OCI-LY7 (cell line): ENCODE measurements at regions not wholly inside any gene's neighbourhood (a gene's known extent, or its start where the extent isn't known, plus 50 kb on each side); places are given as distances from the start of the nearest gene placed in this dataset.

Experiments
- EZH2phosphoT487 ChIP-seq: fragments of 200-600 bp; sonication (generic); IDR thresholded peaks from 2 replicates; pipeline ENCODE4 v1.6.1; 2018; ENCODE audit warnings: low read depth, borderline replicate concordance, mild to moderate bottlenecking, mixed run types, antibody characterized with exemption, low read length, moderate library complexity, mixed read lengths
- TF ChIP-seq, protein P1 (sequence below): fragments of 200-600 bp; sonication (generic); conservative IDR thresholded peaks from 2 replicates; pipeline ENCODE4 v1.5.1; 2014; ENCODE audit warnings: mild to moderate bottlenecking, antibody characterized with exemption, low read length, moderate library complexity, mixed read lengths

DNA sequence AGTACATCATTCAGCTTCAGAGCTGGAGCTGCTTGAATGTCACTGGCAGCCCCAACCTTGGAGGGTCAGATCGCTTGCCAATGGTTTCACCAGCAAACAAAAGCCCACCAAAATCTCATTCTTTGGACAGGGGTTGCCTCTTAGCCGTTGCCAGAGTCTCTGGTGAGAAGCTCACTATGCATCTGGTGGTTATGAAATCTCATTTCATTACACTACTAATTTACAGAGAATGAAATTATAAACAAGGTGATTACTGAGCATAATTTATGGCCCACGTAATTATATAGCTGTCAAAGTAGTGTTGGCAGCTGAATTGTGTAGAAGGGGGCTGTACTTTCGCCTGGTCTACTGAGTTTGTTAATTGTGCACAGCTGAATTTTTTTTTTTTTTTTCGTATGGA, 688.9 kb upstream of the KIF2B start:
- TF ChIP-seq, protein P1, sequence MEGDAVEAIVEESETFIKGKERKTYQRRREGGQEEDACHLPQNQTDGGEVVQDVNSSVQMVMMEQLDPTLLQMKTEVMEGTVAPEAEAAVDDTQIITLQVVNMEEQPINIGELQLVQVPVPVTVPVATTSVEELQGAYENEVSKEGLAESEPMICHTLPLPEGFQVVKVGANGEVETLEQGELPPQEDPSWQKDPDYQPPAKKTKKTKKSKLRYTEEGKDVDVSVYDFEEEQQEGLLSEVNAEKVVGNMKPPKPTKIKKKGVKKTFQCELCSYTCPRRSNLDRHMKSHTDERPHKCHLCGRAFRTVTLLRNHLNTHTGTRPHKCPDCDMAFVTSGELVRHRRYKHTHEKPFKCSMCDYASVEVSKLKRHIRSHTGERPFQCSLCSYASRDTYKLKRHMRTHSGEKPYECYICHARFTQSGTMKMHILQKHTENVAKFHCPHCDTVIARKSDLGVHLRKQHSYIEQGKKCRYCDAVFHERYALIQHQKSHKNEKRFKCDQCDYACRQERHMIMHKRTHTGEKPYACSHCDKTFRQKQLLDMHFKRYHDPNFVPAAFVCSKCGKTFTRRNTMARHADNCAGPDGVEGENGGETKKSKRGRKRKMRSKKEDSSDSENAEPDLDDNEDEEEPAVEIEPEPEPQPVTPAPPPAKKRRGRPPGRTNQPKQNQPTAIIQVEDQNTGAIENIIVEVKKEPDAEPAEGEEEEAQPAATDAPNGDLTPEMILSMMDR: no peak
- TF ChIP-seq EZH2phosphoT487: no peak
